ENCODE measurements at regions not wholly inside any gene's neighbourhood (a gene's known extent, or its start where the extent isn't known, plus 50 kb on each side); places are given as distances from the start of the nearest gene placed in this dataset.

DNA sequence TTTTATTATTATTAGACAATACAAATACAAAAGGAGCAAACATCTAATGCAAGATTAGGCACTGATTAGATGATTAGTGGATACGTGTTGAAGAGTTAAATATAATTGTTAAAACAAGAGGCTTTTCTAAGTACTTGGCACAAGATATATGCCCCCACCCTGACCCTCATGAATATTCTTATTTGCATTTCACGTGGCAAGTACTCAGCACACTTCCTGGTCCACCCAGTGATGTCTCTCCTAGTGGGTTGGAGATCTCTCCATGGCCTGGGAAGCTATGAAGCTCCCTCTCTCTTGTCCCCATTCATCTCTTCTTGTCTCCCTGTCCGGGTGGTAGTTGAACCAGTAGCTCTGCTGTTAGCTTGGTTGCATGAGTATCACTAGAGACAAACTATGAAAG is 375.3 kb downstream of the ADRA2A start:
- TF ChIP-seq, protein P1, sequence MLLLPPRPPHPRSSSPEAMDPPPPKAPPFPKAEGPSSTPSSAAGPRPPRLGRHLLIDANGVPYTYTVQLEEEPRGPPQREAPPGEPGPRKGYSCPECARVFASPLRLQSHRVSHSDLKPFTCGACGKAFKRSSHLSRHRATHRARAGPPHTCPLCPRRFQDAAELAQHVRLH (tag by site-specific recombination; IDR thresholded peaks at IDR 0.05), result no peak
- no peak for TF ChIP-seq KLF16 (tag by site-specific recombination; IDR thresholded peaks at IDR 0.05)
- TF ChIP-seq ZNF785 (tag by site-specific recombination; IDR thresholded peaks at IDR 0.05), result no peak

Measured in HEK293 (cell line).